SU-DHL-6 (cell line): ENCODE measurements at regions not wholly inside any gene's neighbourhood (a gene's known extent, or its start where the extent isn't known, plus 50 kb on each side); places are given as distances from the start of the nearest gene placed in this dataset.

Source experiments
- H2AFZ ChIP-seq: fragments of 200-600 bp; sonication (generic); 2 replicates; pipeline ENCODE4 v1.6.1; 2014; ENCODE audit warnings: low read depth, mild to moderate bottlenecking, moderate library complexity, mixed read lengths, antibody characterized with exemption, low read length; ENCODE audit not compliant: severe bottlenecking
- H3F3A ChIP-seq: fragments of 200-600 bp; shearing (Covaris generic); 2 replicates; pipeline ENCODE4 v1.6.0; 2016; ENCODE audit warnings: antibody characterized with exemption, mild to moderate bottlenecking; ENCODE audit not compliant: insufficient read depth
- H3K27ac ChIP-seq: fragments of 200-600 bp; sonication (generic); 2 replicates; pipeline ENCODE4 v1.5.1; 2016; ENCODE audit warnings: low read depth, mild to moderate bottlenecking, low read length, moderate library complexity, mixed read lengths
- H3K27me3 ChIP-seq: fragments of 200-600 bp; sonication (generic), shearing (Covaris generic); 2 replicates; pipeline ENCODE4 v1.6.0; 2014; ENCODE audit warnings: mild to moderate bottlenecking, low read length
- H3K36me3 ChIP-seq: fragments of 200-600 bp; sonication (generic); 2 replicates; pipeline ENCODE4 v1.6.1; 2014; ENCODE audit warnings: mild to moderate bottlenecking, low read length, mixed read lengths
- H3K4me2 ChIP-seq: fragments of 300-600, 200-600 bp; shearing (Covaris generic), sonication (generic); 2 replicates; pipeline ENCODE4 v1.6.0; 2014; ENCODE audit warnings: low read length, low read depth, mild to moderate bottlenecking; ENCODE audit not compliant: poor library complexity, severe bottlenecking
- H3K4me3 ChIP-seq: fragments of 200-600 bp; sonication (generic); 2 replicates; pipeline ENCODE4 v1.5.1; 2014; ENCODE audit warnings: antibody characterized with exemption, low read length, mild to moderate bottlenecking, mixed read lengths; ENCODE audit not compliant: insufficient read depth, poor library complexity, severe bottlenecking
- H3K79me2 ChIP-seq: fragments of 200-600 bp; sonication (generic); 2 replicates; pipeline ENCODE4 v1.6.1; 2014; ENCODE audit warnings: mild to moderate bottlenecking, low read length, moderate library complexity; ENCODE audit not compliant: insufficient read depth
- H3K9ac ChIP-seq: fragments of 200-600 bp; sonication (generic); 2 replicates; pipeline ENCODE4 v1.7.0; 2014; ENCODE audit warnings: mild to moderate bottlenecking, low read length
- H3K9me2 ChIP-seq: fragments of 200-600 bp; sonication (generic); replicated peaks from 2 replicates; pipeline ENCODE4 v1.6.1; 2014; ENCODE audit warnings: low read length; ENCODE audit not compliant: insufficient read depth
- H3K9me3 ChIP-seq: fragments of 200-600 bp; sonication (generic); 2 replicates; pipeline ENCODE4 v1.6.1; 2014; ENCODE audit warnings: low read length, mixed read lengths; ENCODE audit not compliant: insufficient read depth
- H4K20me1 ChIP-seq: fragments of 200-600 bp; sonication (generic); 2 replicates; pipeline ENCODE4 v1.6.1; 2014; ENCODE audit warnings: low read depth, mild to moderate bottlenecking, antibody characterized with exemption, low read length, moderate library complexity, mixed read lengths
- CTCF ChIP-seq: fragments of 200-600 bp; sonication (generic); IDR thresholded peaks from one replicate; pipeline ENCODE4 v1.5.1; 2017; ENCODE audit warnings: antibody characterized with exemption, mild to moderate bottlenecking, low read length, moderate library complexity; ENCODE audit not compliant: insufficient read depth, poor library complexity, severe bottlenecking
- EZH2phosphoT487 ChIP-seq: fragments of 200-600 bp; sonication (generic), shearing (Covaris generic); conservative IDR thresholded peaks from 2 replicates; pipeline ENCODE4 v1.6.1; 2018; ENCODE audit warnings: mild to moderate bottlenecking, antibody characterized with exemption, low read length, moderate library complexity, mixed read lengths

GRCh38 chr4:152220201-152220666 is 315.7 kb downstream of the FBXW7 start:
- H3K27me3 ChIP-seq: no peaks in the 10 kb centered on the region
- no peak overlapping the region for H2AFZ ChIP-seq
- H3K4me2 ChIP-seq: no peak overlapping the region

DNA sequence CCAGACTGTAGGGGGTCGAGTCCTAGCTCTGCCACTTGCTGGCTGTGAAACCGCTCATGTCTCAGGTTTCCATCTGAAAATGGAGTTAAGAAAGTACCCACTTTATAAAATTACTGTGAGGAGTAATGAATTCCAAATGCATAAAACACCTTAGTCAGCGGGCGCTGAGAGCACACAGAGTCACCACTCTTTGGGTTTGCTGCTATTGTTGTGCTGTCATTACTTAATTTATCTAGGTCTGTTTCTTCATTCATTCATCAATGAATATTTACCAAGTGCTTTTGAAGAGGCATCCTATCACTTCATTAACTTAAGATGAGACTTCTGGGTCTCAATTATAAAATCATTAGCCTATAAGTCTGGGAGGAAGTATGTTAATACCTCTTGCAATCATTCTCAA is 317.3 kb downstream of the FBXW7 start:
- TF ChIP-seq EZH2phosphoT487: no peak
- TF ChIP-seq CTCF: no peak
- H3F3A ChIP-seq: no peaks in the 10 kb centered on the region
- no peak overlapping the region for H3K9ac ChIP-seq
- H3K79me2 ChIP-seq: no peaks in the 10 kb centered on the region
- no peak overlapping the region for H2AFZ ChIP-seq
- H3K4me3 ChIP-seq: no peak overlapping the region
- H4K20me1 ChIP-seq: no peaks in the 10 kb centered on the region
- no peaks in the 10 kb centered on the region for H3K9me3 ChIP-seq
- H3K27ac ChIP-seq: no peak overlapping the region
- no peak overlapping the region for H3K4me2 ChIP-seq
- H3K27me3 ChIP-seq: no peaks in the 10 kb centered on the region
- no peaks in the 10 kb centered on the region for H3K9me2 ChIP-seq
- no peaks in the 10 kb centered on the region for H3K36me3 ChIP-seq

More at GRCh38 chr4:152220201-152220666, 315.7 kb downstream of the FBXW7 start:
- no peaks in the 10 kb centered on the region for H3F3A ChIP-seq
- H3K9me3 ChIP-seq: no peaks in the 10 kb centered on the region
- TF ChIP-seq EZH2phosphoT487: no peak
- TF ChIP-seq CTCF: no peak
- no peaks in the 10 kb centered on the region for H3K79me2 ChIP-seq
- H3K27ac ChIP-seq: no peak overlapping the region
- no peaks in the 10 kb centered on the region for H3K9me2 ChIP-seq
- no peaks in the 10 kb centered on the region for H4K20me1 ChIP-seq
- no peaks in the 10 kb centered on the region for H3K36me3 ChIP-seq
- no peak overlapping the region for H3K4me3 ChIP-seq
- no peak overlapping the region for H3K9ac ChIP-seq

DNA sequence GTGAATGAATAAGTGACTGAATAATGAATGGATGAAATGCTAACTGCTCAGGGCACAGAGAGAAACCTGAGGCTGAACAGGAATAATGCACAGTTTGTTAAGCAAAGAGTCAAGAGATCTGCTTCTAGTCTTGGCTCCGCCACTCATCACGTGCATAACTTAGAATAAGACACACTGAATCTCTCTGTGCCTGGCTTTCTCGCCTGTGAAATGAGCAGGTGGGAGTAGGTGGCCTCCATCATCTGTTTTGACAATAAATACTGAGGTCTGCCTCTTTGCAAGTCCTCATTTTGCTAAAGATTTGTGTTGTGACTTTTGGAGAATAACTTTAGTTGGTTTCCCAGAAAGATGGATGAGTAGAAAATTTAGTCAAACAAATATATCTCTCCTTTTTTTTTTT is 318.0 kb downstream of the FBXW7 start:
- H3K4me3 ChIP-seq: no peak overlapping the region
- no peak overlapping the region for H2AFZ ChIP-seq
- H3K36me3 ChIP-seq: no peaks in the 10 kb centered on the region
- no peak overlapping the region for H3K9ac ChIP-seq
- no peak for TF ChIP-seq EZH2phosphoT487
- no peak for TF ChIP-seq CTCF
- no peak overlapping the region for H3K27ac ChIP-seq
- H4K20me1 ChIP-seq: no peaks in the 10 kb centered on the region
- H3K79me2 ChIP-seq: no peaks in the 10 kb centered on the region
- no peaks in the 10 kb centered on the region for H3F3A ChIP-seq
- H3K4me2 ChIP-seq: no peak overlapping the region
- no peaks in the 10 kb centered on the region for H3K27me3 ChIP-seq
- no peaks in the 10 kb centered on the region for H3K9me2 ChIP-seq
- no peaks in the 10 kb centered on the region for H3K9me3 ChIP-seq
